GM18507 (cell line): ENCODE measurements at regions not wholly inside any gene's neighbourhood (a gene's known extent, or its start where the extent isn't known, plus 50 kb on each side); places are given as distances from the start of the nearest gene placed in this dataset.
"Not testable (repeated sequence)": the region's sequence is repeated elsewhere in the genome, so short reads cannot be mapped to it uniquely, and the experiment has no call there.

ENCODE experiments used
- DNase-seq: peaks from one replicate; pipeline ENCODE4 v3.0.0; 2011; ENCODE audit warnings: low read depth; ENCODE audit not compliant: insufficient read length; ENCODE audit errors: extremely low spot score
- FAIRE-seq: peaks from 2 replicates; lab custom pipeline; 2011; peaks lifted over from hg19 to GRCh38; lab: Jason Lieb, UNC

DNA sequence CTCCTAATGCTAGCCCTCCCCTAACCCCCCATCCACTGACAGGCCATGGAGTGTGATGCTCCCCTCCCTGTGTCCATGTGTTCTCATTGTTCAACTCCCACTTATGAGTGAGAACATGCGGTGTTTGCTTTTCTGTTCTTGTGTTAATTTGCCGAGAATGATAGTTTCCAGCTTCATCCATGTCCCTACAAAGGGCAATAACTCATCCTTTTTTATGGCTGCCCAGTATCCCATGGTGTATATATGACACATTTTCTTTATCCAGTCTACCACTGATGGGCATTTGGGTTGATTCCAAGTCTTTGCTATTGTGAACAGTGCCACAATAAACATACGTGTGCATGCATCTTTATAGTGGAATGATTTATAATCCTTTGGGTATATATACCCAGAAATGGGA is 779.0 kb downstream of the PCDH7 start:
- not testable (repeated sequence) for FAIRE-seq, DNase-seq

DNA sequence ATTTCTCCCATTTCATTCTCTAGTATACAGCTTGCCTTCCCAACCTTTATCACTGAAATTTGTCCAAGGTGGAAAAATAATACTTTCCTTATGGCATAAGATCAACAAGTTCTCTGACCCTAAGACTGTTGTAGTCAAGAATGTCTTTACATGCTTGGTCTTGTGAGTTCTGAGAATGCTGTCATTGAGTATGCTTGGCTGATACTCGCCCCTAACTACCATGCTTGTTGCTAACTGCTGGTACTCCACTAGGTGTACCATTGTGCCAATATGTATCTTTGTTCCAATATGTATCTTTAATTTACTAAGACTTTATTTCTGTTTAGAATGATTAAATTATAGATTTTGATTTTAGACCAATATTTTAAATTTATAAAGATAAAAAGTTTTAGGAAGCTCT is 796.4 kb downstream of the PCDH7 start:
- DNase-seq (no peak), FAIRE-seq (no peak)

DNA sequence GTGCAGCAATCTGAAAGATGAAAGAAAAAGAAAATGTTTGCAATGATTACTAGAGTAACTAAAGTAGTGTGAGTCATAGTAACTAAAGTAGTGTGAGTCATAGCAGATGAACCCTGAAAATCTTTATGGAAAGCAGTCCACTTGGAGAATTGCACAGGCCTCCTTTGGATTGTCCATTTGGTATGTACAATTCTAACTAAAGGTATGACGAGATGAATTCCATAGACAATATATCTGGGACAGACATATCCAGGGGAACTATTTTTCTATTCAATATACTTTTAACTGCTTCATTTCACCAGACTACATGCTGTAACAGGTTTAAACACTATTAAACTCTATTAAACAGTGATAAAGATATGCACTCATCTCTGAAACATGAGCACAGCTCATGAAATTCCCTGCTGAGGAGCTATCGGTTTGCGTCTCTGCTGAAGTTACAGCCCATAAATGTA is 798.7 kb downstream of the PCDH7 start:
- FAIRE-seq (no peak), DNase-seq (no peak)

DNA sequence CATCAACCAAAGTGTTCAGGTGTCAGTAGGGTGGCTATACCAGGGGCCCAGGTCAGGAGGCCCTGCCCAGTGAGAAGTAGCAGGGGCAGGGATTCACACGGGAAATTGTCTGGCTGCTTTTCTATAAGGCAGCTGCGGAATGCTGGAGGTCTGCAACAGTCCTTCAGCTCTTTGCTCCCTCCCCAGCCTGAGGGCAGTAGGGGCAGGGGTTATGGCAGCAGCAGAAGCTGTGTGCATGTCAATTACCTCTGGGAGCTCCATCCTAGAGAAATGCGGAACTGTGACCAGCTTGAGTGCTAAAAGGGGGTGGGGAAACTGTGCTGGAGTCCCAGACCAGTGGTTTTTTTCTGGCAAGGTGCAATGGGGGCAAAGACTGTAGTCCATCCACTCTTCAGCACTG is 810.4 kb downstream of the PCDH7 start:
- DNase-seq (no peak), FAIRE-seq (no peak)

DNA sequence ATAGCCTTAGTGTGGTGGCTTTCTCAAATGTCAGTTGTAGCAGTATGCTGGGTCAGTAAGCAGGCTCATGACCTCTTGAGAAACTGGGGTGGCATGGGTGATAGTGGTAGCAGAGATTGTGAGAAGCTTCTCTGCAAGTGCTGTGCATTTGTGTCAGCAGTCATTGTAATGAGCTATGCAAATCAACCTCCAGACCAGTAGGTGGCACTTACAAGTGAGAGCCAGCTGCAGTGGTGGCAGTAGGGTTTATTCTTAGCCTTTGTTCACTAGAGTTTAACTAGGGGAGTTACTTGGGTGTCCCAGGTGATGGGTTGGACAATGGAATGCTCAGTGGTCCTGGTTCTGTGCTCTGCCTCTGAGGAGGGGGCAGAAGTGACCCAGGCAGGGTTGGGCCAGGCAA is 818.7 kb downstream of the PCDH7 start:
- FAIRE-seq = no peak
- DNase-seq = no peak

DNA sequence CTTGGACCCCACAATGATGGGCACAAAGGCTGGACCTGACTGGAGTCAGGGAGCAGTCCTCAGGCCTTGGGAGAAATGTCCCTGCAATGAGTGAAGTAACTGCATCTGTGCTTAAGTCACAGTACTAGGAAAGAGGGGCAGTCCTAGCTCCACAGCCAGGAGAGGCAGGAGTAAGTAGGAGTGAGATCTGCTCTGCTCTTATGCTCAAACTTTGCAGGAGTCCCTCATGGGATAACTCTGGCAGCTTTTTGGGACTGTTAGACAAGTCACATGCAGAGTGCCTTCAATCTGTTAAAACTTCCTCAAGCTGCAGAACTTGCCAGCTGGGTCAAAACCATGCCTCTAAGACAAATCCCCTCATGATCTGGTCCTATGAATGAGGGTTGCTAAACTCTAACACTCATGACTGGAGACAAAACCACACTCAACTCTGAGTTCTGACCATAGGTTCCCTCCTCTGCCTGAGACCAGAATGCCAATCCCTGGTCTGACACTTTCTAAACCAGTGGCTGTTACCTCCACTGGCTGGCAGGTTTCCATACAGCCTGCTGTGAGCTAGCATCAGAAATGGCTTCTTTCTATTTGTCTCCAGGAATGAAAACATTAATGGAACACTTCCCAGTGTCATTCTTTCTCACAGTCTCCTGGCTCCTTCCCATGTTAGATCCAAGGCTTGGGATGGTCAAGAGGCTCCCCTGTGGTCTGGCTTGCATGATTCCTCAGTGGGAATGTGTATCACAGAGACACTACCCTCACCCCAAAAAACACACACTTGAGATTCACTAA is 819.3 kb downstream of the PCDH7 start:
- DNase-seq (no peak), FAIRE-seq (no peak)

DNA sequence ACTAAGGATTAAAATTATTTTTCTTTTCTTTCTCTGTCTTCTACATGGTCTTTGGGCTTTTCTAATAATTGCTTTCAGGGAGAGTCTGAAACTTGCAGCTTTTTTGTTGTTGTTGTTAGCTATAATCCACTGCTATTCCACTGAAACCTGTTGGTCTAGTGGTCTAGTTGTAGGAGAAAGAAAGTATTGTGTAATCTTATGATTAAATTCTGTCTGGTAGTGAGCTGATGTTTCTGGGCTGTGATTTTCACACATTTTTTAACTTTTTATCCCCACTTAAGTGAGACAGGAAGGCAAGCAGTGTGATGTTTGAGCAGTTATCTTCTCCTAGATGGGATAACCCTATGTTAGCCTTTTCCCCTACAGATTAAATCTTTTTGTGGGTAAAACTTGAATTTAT is 825.2 kb downstream of the PCDH7 start:
- DNase-seq (no peak), FAIRE-seq (no peak)

DNA sequence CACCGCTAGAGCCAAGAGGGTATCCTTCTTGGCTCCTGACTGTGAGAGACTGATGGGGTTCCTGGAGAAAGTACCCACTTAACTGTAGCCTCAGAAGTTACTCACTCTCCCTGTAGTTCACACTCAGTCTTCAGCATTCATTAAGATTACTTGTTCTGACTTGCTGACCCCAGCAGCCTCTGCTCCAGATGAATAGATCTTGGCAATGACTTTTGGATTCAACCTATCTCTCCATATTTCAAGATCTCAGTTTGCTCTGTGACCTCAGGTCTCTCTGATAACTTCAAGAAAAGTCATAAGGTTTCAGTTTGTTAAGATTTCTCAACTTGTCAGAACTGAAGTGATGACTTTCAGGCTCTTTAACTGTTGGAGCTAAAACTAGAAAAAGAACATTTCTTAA is 825.6 kb downstream of the PCDH7 start:
- no peak for FAIRE-seq
- no peak for DNase-seq

DNA sequence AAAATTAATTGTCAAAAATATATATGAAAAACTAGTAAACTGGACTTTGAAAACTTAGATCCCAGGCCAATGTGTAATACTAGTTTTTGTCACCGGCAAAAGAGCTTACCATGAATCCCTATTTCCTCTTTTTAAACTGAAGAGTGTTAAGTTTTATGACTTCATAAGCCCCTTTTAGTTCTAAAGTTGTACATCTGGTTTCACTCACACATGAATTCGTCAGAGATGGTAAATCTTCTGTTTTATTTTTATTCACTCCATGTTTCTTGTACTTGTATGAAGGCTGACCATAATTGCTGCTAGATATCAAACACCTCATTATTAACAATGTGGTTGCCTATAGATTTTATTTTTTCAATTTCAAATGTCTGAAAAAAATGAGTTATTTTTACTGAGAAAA is 827.9 kb downstream of the PCDH7 start:
- no peak for DNase-seq
- FAIRE-seq = no peak

DNA sequence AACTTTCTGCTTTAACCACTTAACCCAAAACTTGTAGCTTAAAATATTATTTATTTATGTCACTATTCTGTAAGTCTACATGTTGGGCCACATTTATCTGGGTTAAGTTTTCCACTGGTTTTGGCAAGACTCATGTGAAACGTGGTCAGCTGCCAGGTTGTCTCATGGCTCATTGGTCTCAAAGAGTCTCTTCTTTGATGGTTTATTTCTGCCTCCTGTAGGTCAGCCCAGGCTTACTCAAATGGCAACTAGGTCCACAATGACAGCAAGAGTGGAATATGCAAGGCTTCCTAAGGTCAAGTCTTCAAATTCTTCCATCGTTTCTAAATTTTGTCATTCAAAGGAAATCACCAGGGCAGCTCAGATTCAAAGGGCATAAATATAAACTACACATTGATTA is 828.7 kb downstream of the PCDH7 start:
- FAIRE-seq (no peak), DNase-seq (no peak)

DNA sequence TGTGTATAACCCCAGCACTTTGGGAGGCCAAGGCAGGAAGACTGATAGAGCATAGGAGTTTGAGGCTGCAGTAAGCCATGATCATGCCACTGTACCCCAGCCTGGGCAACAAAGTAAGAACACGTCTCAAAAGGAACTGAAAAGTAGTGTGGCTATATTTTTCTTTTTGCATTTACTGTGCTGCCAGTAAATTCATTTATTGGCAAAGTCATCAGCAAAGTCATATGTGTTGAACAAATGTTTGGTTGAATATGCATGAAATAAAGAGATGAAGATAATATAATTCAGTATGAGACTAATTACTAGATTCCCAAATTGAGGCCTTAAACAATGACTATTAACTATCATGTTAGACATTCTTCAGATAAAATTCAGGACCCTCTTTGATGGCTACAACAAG is 829.1 kb downstream of the PCDH7 start:
- no peak for DNase-seq
- FAIRE-seq = no peak

DNA sequence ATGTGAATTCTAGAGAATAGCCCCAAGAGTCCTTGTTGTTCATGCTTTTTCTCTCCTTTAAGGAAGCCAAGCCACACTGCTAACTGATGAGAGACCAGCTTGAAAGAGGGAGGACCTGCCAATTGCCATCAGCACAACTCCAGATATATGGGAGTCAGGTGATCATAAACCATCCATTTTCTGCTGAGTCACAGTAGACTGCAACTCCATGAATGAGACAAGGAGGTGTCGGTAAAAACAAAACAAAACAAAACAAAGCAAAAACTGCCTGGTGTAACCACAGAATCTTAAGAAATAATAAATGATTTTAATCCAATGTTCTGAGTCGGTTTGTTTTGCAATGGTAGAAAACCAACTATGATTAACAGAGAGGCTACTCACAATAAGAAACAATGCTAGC is 837.3 kb downstream of the PCDH7 start:
- no peak for FAIRE-seq
- no peak for DNase-seq

DNA sequence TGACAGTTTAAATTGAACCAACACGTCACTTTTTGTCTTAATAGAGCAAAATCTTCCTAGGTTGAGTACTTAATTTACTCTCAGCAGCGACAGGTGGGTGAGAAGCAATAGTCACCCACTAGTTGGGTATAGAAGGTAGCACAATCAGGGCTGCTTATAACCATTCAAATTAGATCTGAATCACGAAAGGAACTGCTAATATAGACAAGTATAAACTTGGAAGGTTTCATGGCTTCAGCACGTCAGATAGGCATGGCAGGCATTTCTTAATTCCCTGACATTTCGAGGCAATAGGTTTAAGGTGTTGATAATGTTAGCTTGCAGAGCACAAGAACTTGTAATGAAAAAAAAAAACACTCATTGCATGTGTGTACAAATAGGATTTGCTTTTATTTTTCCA is 853.4 kb downstream of the PCDH7 start:
- DNase-seq (no peak), FAIRE-seq (no peak)

DNA sequence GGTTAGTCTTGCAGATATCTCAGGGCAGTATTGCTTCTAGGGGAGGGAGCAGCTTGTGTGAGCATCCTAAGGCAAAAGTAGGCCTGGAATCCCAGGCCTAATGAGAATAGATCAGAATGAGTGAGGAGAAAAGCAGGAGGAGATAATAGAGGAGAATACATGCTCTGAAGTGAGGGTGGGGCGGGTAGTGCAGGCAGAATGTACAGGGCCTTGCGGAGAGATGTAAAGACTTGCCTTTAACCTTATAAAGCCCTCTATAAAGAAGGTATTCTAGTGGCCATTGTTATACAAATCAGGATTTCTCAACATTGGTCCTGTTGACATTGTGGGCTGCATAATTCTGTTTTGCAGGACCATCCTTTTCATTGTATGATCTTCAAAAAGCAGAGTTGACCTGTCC is 855.3 kb downstream of the PCDH7 start:
- DNase-seq (no peak), FAIRE-seq (no peak)

DNA sequence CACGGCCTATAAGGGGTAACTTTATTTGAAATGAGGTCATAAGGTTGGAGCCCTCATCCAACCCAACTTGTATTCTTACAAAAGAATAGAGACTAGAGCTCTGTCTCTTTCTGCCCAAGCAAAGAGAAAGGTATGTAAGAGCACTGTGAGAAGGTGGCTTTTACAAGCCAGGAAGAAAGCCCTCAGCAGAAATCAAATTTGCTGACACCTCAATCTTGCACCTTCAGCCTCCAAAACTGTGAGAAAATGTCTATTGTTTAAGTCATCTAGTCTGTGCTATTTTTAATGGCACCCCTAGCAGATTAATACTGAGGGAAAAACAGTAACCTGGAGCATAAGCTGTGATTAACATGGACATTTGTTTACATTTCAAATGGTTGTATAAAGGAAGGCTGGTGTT is 860.7 kb downstream of the PCDH7 start:
- FAIRE-seq (no peak), DNase-seq (no peak)

DNA sequence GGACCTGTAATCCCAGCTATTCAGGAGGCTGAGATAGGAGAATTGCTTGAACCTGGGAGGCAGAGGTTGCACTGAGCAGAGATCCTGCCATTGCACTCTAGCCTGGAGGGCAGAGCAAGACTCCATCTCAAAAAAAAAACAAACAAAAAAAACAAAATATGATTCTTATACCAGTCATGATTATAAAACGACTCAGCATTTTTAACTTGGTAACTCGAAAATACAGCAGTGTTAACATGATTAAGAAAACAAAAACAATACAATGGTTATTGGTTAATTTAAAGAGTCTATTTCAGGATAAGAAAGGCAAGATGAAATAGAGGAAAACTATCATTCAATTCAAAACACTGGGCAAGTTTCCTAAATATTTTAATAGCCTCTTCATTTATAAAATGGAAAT is 865.3 kb downstream of the PCDH7 start:
- no peak for FAIRE-seq

DNA sequence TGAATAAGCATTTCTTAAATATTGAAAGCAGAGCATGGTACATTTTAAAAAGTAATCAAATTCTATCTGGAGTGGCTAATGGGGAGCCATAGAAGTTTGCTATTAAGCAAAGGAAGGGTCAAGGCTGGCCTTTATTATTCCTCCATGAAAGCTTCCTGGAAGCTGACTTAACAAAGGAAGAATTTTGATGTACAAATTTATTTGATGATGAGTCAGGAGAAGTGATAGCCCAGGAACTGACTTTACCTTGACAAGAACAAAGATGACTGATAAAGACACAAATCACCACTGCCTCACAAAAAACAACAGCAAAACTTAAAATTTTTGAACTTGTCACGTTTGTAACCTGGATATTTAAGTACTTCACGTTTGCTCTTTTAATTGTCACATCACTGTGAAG is 872.1 kb downstream of the PCDH7 start:
- DNase-seq (no peak), FAIRE-seq (no peak)

More for the DNA sequence above, 865.3 kb downstream of the PCDH7 start:
- no peak for DNase-seq

DNA sequence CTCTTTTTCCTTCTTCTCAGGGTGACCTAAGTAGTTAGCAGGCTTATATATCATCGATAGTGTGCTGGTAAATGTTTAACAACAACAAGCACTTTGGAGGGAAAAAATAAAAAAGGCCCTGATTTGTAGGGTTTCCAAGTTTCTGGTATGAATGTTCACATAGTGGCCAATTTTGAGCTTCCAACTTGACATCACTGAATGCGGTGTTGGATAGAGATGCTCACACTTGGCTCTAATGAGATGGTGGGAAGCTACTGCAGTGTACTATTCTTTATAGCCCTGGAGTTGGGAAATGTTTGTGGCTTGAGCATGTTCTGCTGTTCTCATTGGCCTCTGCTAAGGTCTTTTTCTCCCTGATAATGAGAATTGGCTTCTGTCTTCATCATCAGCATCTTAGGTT is 875.3 kb downstream of the PCDH7 start:
- FAIRE-seq = no peak

DNA sequence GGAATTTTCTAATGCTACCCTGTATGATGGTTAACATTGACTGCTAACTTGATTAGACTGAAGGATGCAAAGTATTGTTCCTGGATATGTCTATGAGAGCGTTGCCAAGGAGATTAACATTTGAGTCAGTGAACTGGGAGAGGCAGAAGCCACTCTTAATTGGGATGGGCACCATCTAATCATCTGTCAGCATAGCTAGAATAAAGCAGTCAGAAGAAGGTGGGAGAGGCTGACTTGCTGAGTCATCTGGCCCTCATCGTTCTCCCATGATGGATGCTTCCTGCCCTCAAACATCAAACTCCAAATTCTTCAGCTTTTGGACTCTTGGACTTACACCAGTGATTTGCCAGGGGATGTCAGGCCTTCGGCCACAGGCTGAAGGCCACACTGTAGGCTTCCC is 878.5 kb downstream of the PCDH7 start:
- FAIRE-seq = no peak
- no peak for DNase-seq

More for the DNA sequence above, 875.3 kb downstream of the PCDH7 start:
- DNase-seq = no peak

DNA sequence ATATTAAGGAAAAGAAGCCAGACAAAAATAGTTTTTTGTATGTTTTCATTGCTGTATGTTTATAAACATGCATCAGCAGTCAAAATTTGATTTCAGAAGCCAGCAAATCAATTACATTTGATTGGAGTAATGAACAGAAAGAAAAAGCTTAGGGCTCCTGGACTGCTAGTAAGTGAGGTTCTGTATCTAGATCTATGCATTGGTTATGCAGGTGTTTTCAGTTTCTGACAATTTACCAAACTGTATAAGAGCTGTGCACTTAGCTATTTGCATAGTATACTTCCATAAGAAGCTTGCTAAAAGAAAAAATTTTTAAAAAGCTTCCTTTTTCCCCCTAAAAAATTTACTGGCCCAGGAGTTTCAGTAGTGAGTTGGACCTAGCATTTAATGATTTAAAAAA is 881.6 kb downstream of the PCDH7 start:
- DNase-seq (no peak), FAIRE-seq (no peak)

DNA sequence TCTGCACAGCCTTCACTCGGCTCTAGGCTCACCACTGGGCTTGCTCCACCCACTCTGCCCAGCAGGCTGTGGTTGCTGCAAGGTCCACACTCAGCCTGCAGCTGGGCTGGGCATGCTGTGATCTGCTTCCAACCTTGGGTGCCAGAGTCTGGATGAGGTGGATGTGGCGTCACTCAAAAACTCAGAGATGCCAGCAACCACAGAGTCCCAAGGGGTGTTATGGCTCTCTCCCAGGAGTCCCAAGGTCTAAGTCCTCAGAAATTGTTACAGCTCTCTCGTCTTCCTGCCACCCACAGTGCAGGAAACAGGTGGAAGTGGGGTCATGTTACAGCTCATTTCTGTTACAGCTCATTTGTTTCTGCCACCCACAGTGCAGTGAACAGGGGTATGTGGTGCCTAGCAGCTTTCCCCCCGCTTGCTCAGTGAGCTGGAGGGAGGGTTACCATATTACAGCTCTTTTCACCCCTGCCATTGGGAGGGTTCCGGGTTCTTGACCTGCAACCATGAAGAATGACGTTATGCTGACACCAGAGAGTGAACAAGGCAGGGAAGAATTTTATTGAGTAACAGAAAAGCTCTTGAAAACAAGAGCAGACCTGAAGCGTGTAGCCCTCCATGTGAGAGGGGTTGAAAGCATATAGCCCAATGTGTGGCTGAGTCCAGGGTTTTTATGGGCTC is 893.9 kb downstream of the PCDH7 start:
- FAIRE-seq (no peak), DNase-seq (no peak)
